SK-N-SH treated with all-trans-retinoic acid at 6 μM for 48 hours (cell line): ENCODE measurements at regions not wholly inside any gene's neighbourhood (a gene's known extent, or its start where the extent isn't known, plus 50 kb on each side); places are given as distances from the start of the nearest gene placed in this dataset.

Experiments used
- ATAC-seq: fragments of 200-7000 bp; cut with Tn5 transposase; 3 replicates; pipeline ENCODE4 v1.9.1; 2020; ENCODE audit warnings: mild to moderate bottlenecking, moderate library complexity
- ARNTL ChIP-seq: fragments of 450-650 bp; formaldehyde crosslinking; IDR thresholded peaks from 2 replicates; pipeline ENCODE4 v1.5.0; 2020; ENCODE audit warnings: low read depth, mild to moderate bottlenecking, moderate library complexity, borderline replicate concordance
- BACH2 ChIP-seq: fragments of 250-450 bp; sonication (Bioruptor Pico); IDR thresholded peaks from 2 replicates; pipeline ENCODE4 v1.9.0; 2021; ENCODE audit warnings: mild to moderate bottlenecking, borderline replicate concordance
- CREB5 ChIP-seq: fragments of 250-450 bp; sonication (Bioruptor Pico); IDR thresholded peaks from 2 replicates; pipeline ENCODE4 v1.5.1; 2020; ENCODE audit warnings: low read depth, mild to moderate bottlenecking, moderate library complexity
- CSDC2 ChIP-seq: fragments of 250-450 bp; sonication (Bioruptor Pico); IDR thresholded peaks from 2 replicates; pipeline ENCODE4 v1.5.0; 2020; ENCODE audit warnings: mild to moderate bottlenecking, moderate library complexity
- ESRRG ChIP-seq: fragments of 250-450 bp; sonication (Bioruptor Pico); IDR thresholded peaks from 2 replicates; pipeline ENCODE4 v1.6.1; 2021; ENCODE audit warnings: mild to moderate bottlenecking
- GLIS3 ChIP-seq: fragments of 250-450 bp; sonication (Bioruptor Pico); IDR thresholded peaks from 2 replicates; pipeline ENCODE4 v1.5.0; 2020; ENCODE audit warnings: mild to moderate bottlenecking, moderate library complexity
- ISL1 ChIP-seq: fragments of 250-450 bp; sonication (Bioruptor Pico); IDR thresholded peaks from 2 replicates; pipeline ENCODE4 v2.1.2; 2022; ENCODE audit warnings: mild to moderate bottlenecking, moderate library complexity
- OSR1 ChIP-seq: fragments of 250-450 bp; sonication (Bioruptor Pico); IDR thresholded peaks from 2 replicates; pipeline ENCODE4 v1.8.0; 2022; ENCODE audit warnings: moderate library complexity, mild to moderate bottlenecking, inconsistent platforms
- PATZ1 ChIP-seq: fragments of 250-450 bp; sonication (Bioruptor Pico); IDR thresholded peaks from 2 replicates; pipeline ENCODE4 v1.8.0; 2020; ENCODE audit warnings: mild to moderate bottlenecking, moderate library complexity, borderline replicate concordance
- POU6F1 ChIP-seq: fragments of 250-450 bp; sonication (Bioruptor Pico); IDR thresholded peaks from 2 replicates; pipeline ENCODE4 v1.8.0; 2021; ENCODE audit warnings: low read depth, mild to moderate bottlenecking, moderate library complexity, borderline replicate concordance
- PPARA ChIP-seq: fragments of 250-450 bp; sonication (Bioruptor Pico); IDR thresholded peaks from 2 replicates; pipeline ENCODE4 v1.5.0; 2020; ENCODE audit warnings: mild to moderate bottlenecking, borderline replicate concordance
- RARB ChIP-seq: fragments of 250-450 bp; sonication (Bioruptor Pico); IDR thresholded peaks from 2 replicates; pipeline ENCODE4 v1.8.0; 2021; ENCODE audit warnings: mild to moderate bottlenecking, moderate library complexity
- SNAI2 ChIP-seq: fragments of 250-450 bp; sonication (Bioruptor Pico); IDR thresholded peaks from 2 replicates; pipeline ENCODE4 v1.5.0; 2020; ENCODE audit warnings: mild to moderate bottlenecking, moderate library complexity
- TCF4 ChIP-seq: fragments of 250-450 bp; sonication (Bioruptor Pico); IDR thresholded peaks from 2 replicates; pipeline ENCODE4 v1.8.0; 2021; ENCODE audit warnings: mild to moderate bottlenecking, moderate library complexity, borderline replicate concordance
- TOX ChIP-seq: fragments of 250-450 bp; sonication (Bioruptor Pico); IDR thresholded peaks from 2 replicates; pipeline ENCODE4 v1.8.0; 2021; ENCODE audit warnings: mild to moderate bottlenecking, moderate library complexity, borderline replicate concordance
- TSHZ2 ChIP-seq: fragments of 250-450 bp; sonication (Bioruptor Pico); IDR thresholded peaks from 2 replicates; pipeline ENCODE4 v1.5.0; 2020; ENCODE audit warnings: mild to moderate bottlenecking, moderate library complexity
- ZC3H10 ChIP-seq: fragments of 250-450 bp; sonication (Bioruptor Pico); IDR thresholded peaks from 2 replicates; pipeline ENCODE4 v1.5.1; 2021; ENCODE audit warnings: mild to moderate bottlenecking, moderate library complexity
- ZFP3 ChIP-seq: fragments of 250-450 bp; sonication (Bioruptor Pico); IDR thresholded peaks from 2 replicates; pipeline ENCODE4 v1.5.0; 2020; ENCODE audit warnings: mild to moderate bottlenecking, moderate library complexity
- ZFP30 ChIP-seq: fragments of 450-650 bp; formaldehyde crosslinking; IDR thresholded peaks from 2 replicates; pipeline ENCODE4 v1.5.0; 2022; ENCODE audit warnings: mild to moderate bottlenecking, moderate library complexity
- ZNF565 ChIP-seq: fragments of 450-650 bp; formaldehyde crosslinking; conservative IDR thresholded peaks from 2 replicates; pipeline ENCODE4 v1.5.0; 2020; ENCODE audit warnings: low read depth, mild to moderate bottlenecking, moderate library complexity
- ZNF70 ChIP-seq: fragments of 450-650 bp; formaldehyde crosslinking; IDR thresholded peaks from 2 replicates; pipeline ENCODE4 v1.5.0; 2020; ENCODE audit warnings: mild to moderate bottlenecking, moderate library complexity
- ZNF8 ChIP-seq: fragments of 450-650 bp; formaldehyde crosslinking; IDR thresholded peaks from 2 replicates; pipeline ENCODE4 v1.5.0; 2020; ENCODE audit warnings: mild to moderate bottlenecking, moderate library complexity
- TF ChIP-seq, protein P1 (sequence below): fragments of 250-450 bp; sonication (Bioruptor Pico); IDR thresholded peaks from 2 replicates; pipeline ENCODE4 v1.5.1; 2021; ENCODE audit warnings: mild to moderate bottlenecking, moderate library complexity

- no peak for TF ChIP-seq CSDC2 (CRISPR knock-in tag)
- no peak for TF ChIP-seq OSR1 (CRISPR knock-in tag)
- TF ChIP-seq CREB5 = no peak
- TF ChIP-seq ZNF565 = no peak
- no peak for TF ChIP-seq TCF4 (CRISPR knock-in tag)
- no peak for TF ChIP-seq ZNF8 (CRISPR knock-in tag)
- TF ChIP-seq GLIS3 (CRISPR knock-in tag) = no peak
- TF ChIP-seq, protein P1, sequence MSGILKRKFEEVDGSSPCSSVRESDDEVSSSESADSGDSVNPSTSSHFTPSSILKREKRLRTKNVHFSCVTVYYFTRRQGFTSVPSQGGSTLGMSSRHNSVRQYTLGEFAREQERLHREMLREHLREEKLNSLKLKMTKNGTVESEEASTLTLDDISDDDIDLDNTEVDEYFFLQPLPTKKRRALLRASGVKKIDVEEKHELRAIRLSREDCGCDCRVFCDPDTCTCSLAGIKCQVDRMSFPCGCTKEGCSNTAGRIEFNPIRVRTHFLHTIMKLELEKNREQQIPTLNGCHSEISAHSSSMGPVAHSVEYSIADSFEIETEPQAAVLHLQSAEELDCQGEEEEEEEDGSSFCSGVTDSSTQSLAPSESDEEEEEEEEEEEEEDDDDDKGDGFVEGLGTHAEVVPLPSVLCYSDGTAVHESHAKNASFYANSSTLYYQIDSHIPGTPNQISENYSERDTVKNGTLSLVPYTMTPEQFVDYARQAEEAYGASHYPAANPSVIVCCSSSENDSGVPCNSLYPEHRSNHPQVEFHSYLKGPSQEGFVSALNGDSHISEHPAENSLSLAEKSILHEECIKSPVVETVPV (CRISPR knock-in tag) = no peak
- no peak for TF ChIP-seq BACH2
- TF ChIP-seq ZFP30 = no peak
- TF ChIP-seq PATZ1 (CRISPR knock-in tag) = no peak
- no peak for TF ChIP-seq SNAI2 (CRISPR knock-in tag)
- no peak for TF ChIP-seq ISL1 (CRISPR knock-in tag)
- TF ChIP-seq ZNF70 (CRISPR knock-in tag) = no peak
- no peak for TF ChIP-seq ZFP3 (CRISPR knock-in tag)
- no peak for TF ChIP-seq ARNTL
- no peak for TF ChIP-seq ZC3H10 (CRISPR knock-in tag)
- TF ChIP-seq PPARA (CRISPR knock-in tag) = no peak
- TF ChIP-seq TSHZ2 = no peak
- no peak for TF ChIP-seq POU6F1 (CRISPR knock-in tag)
- ATAC-seq = no peak
Observed at GRCh38 chr6:141634269-141634668, 498.5 kb upstream of the GJE1 start.

GRCh38 chr6:141624301-141624700, 508.4 kb upstream of the GJE1 start:
- no peak for ATAC-seq
- no peak for TF ChIP-seq TSHZ2
- no peak for TF ChIP-seq BACH2
- TF ChIP-seq OSR1 (CRISPR knock-in tag) = no peak
- TF ChIP-seq RARB = no peak
- no peak for TF ChIP-seq POU6F1 (CRISPR knock-in tag)
- TF ChIP-seq TOX (CRISPR knock-in tag) = no peak
- TF ChIP-seq ESRRG (CRISPR knock-in tag) = no peak
- no peak for TF ChIP-seq SNAI2 (CRISPR knock-in tag)
- TF ChIP-seq ARNTL = no peak
- no peak for TF ChIP-seq ZNF70 (CRISPR knock-in tag)
- no peak for TF ChIP-seq CREB5
- TF ChIP-seq CSDC2 (CRISPR knock-in tag) = no peak
- no peak for TF ChIP-seq ISL1 (CRISPR knock-in tag)
- no peak for TF ChIP-seq PPARA (CRISPR knock-in tag)
- no peak for TF ChIP-seq ZFP30
- no peak for TF ChIP-seq TCF4 (CRISPR knock-in tag)
